Hepatocyte (in vitro differentiated cells): ENCODE measurements at regions not wholly inside any gene's neighbourhood (a gene's known extent, or its start where the extent isn't known, plus 50 kb on each side); places are given as distances from the start of the nearest gene placed in this dataset.
"Not testable (repeated sequence)": the region's sequence is repeated elsewhere in the genome, so short reads cannot be mapped to it uniquely, and the experiment has no call there.

Experiments used
- DNase-seq: peaks from one replicate; pipeline ENCODE4 v3.0.0-alpha.2; 2016; ENCODE audit warnings: low spot score
- H2AFZ ChIP-seq: fragments of 200-600 bp; sonication (generic); 2 replicates; pipeline ENCODE4 v1.6.0; 2016; ENCODE audit warnings: antibody characterized with exemption, mild to moderate bottlenecking
- H3K27ac ChIP-seq: fragments of 200-600 bp; sonication (generic); 2 replicates; pipeline ENCODE4 v1.5.1; 2016; ENCODE audit warnings: mild to moderate bottlenecking
- H3K27me3 ChIP-seq: fragments of 200-600 bp; sonication (generic); 2 replicates; pipeline ENCODE4 v1.6.1; 2016
- H3K36me3 ChIP-seq: fragments of 200-600 bp; sonication (generic); replicated peaks from 2 replicates; pipeline ENCODE4 v1.5.1; 2016; ENCODE audit warnings: low read depth; ENCODE audit not compliant: insufficient read depth
- H3K4me1 ChIP-seq: fragments of 200-600 bp; sonication (generic); 2 replicates; pipeline ENCODE4 v1.5.1; 2016; ENCODE audit warnings: mild to moderate bottlenecking, moderate library complexity; ENCODE audit not compliant: insufficient read depth
- H3K4me2 ChIP-seq: fragments of 200-600 bp; sonication (generic); 2 replicates; pipeline ENCODE4 v1.6.0; 2016
- H3K4me3 ChIP-seq: fragments of 200-600 bp; sonication (generic); 2 replicates; pipeline ENCODE4 v1.5.1; 2016; ENCODE audit warnings: mild to moderate bottlenecking
- H3K79me2 ChIP-seq: fragments of 200-600 bp; sonication (generic); 2 replicates; pipeline ENCODE4 v1.6.0; 2017; ENCODE audit warnings: mild to moderate bottlenecking
- H3K9me2 ChIP-seq: fragments of 200-600 bp; sonication (generic); replicated peaks from 2 replicates; pipeline ENCODE4 v1.6.0; 2017; ENCODE audit warnings: mild to moderate bottlenecking; ENCODE audit not compliant: insufficient read depth
- H3K9me3 ChIP-seq: fragments of 200-600 bp; sonication (generic); 2 replicates; pipeline ENCODE4 v1.5.1; 2016; ENCODE audit warnings: low read depth, mild to moderate bottlenecking
- H4K20me1 ChIP-seq: fragments of 200-600 bp; sonication (generic); 2 replicates; pipeline ENCODE4 v1.6.0; 2016; ENCODE audit warnings: mild to moderate bottlenecking; ENCODE audit not compliant: insufficient read depth, poor library complexity, severe bottlenecking
- CTCF ChIP-seq: fragments of 200-600 bp; sonication (generic); IDR thresholded peaks from 2 replicates; pipeline ENCODE4 v1.5.1; 2016; ENCODE audit warnings: antibody characterized with exemption, mild to moderate bottlenecking; ENCODE audit not compliant: poor library complexity
- EZH2 ChIP-seq: fragments of 200-600 bp; sonication (generic); IDR thresholded peaks from 2 replicates; pipeline ENCODE4 v1.6.1; 2016; ENCODE audit warnings: antibody characterized with exemption, mild to moderate bottlenecking, borderline replicate concordance
- EZH2phosphoT487 ChIP-seq: fragments of 200-600 bp; sonication (generic); IDR thresholded peaks from one replicate; pipeline ENCODE4 v1.6.1; 2018; ENCODE audit warnings: antibody characterized with exemption, mild to moderate bottlenecking, low read depth, moderate library complexity; ENCODE audit not compliant: unreplicated experiment, severe bottlenecking
- WGBS: methylation state at CpG from one replicate; pipeline ENCODE4 v1.1.6; 2016; ENCODE audit warnings: low lambda C conversion rate; ENCODE audit errors: missing lambda C conversion rate; 5-methylcytosine and 5-hydroxymethylcytosine counted together

DNA sequence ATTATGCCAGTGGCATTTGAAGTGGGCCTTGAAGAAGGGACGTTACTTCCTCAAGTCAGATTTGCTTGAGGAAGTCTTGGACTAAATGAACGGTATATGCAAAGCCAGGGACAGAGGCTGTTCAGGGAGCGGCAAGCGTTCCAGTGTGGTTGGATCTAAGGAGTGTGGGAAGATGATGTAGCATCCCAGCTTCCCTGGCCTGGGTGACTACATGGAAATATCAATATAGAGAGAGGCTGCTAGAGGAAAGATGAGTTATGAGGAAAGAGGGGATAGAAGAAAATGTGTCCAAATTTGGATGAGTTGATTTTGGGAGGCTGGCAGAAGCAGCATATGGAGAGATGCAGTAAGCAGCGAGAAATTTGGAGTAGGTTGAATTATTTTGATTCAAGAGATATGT lies 432.5 kb upstream of the TENM3 start:
- Histone ChIP-seq H3K27ac (no peak overlapping the region), H3K27me3 (no peaks in the 10 kb centered on the region), H3K4me2 (no peak overlapping the region), H4K20me1 (no peaks in the 10 kb centered on the region), H3K9me2 (no peaks in the 10 kb centered on the region), H3K4me1 (no peaks in the 10 kb centered on the region), H3K79me2 (no peaks in the 10 kb centered on the region), H3K9me3 (no peaks in the 10 kb centered on the region), H3K4me3 (no peak overlapping the region), H2AFZ (no peak overlapping the region), H3K36me3 (no peaks in the 10 kb centered on the region)
- no peak for TF ChIP-seq EZH2
- no peak for TF ChIP-seq CTCF
- no peak for TF ChIP-seq EZH2phosphoT487
- no peak for DNase-seq
- WGBS, result 94% methylated on average over 5 of the region's 5 CpGs

- not testable (repeated sequence) for H2AFZ ChIP-seq, H3K4me1 ChIP-seq
These were observed 431.7 kb upstream of the TENM3 start for GRCh38 chr4:181811550-181811949.

GRCh38 chr4:181819946-181820345 lies 423.3 kb upstream of the TENM3 start:
- no peaks in the 10 kb centered on the region for H3K4me1 ChIP-seq
- no peaks in the 10 kb centered on the region for H4K20me1 ChIP-seq
- H3K4me2 ChIP-seq, result no peak overlapping the region
- H3K79me2 ChIP-seq, result no peaks in the 10 kb centered on the region
- H2AFZ ChIP-seq, result no peak overlapping the region
- H3K27me3 ChIP-seq, result no peaks in the 10 kb centered on the region
- H3K9me2 ChIP-seq, result no peaks in the 10 kb centered on the region
- peak; percentile 13 for DNase-seq
- H3K27ac ChIP-seq, result no peak overlapping the region
- no peak overlapping the region for H3K4me3 ChIP-seq
- no peaks in the 10 kb centered on the region for H3K36me3 ChIP-seq
- 71% methylated on average over 2 of the region's 2 CpGs for WGBS
- TF ChIP-seq EZH2phosphoT487 (no peak), CTCF (no peak), EZH2 (no peak)
- no peaks in the 10 kb centered on the region for H3K9me3 ChIP-seq

More at GRCh38 chr4:181811550-181811949, 431.7 kb upstream of the TENM3 start:
- not testable (repeated sequence) for H3K27me3 ChIP-seq, H3K9me3 ChIP-seq, DNase-seq, H3K36me3 ChIP-seq, H4K20me1 ChIP-seq, H3K4me3 ChIP-seq, H3K4me2 ChIP-seq, H3K27ac ChIP-seq, H3K79me2 ChIP-seq, H3K9me2 ChIP-seq
- WGBS, result 93% methylated on average over 5 of the region's 5 CpGs

GRCh38 chr4:181820553-181820952 lies 422.6 kb upstream of the TENM3 start:
- no peak overlapping the region for H2AFZ ChIP-seq
- H3K79me2 ChIP-seq, result no peaks in the 10 kb centered on the region
- TF ChIP-seq EZH2phosphoT487 (no peak), CTCF (no peak), EZH2 (no peak)
- no peaks in the 10 kb centered on the region for H3K9me3 ChIP-seq
- no peaks in the 10 kb centered on the region for H4K20me1 ChIP-seq
- no peaks in the 10 kb centered on the region for H3K9me2 ChIP-seq
- no peak overlapping the region for H3K4me3 ChIP-seq
- no peak for DNase-seq
- H3K4me1 ChIP-seq, result no peaks in the 10 kb centered on the region
- H3K36me3 ChIP-seq, result no peaks in the 10 kb centered on the region
- H3K27ac ChIP-seq, result no peak overlapping the region
- 57% methylated on average over 5 of the region's 5 CpGs for WGBS
- no peaks in the 10 kb centered on the region for H3K27me3 ChIP-seq
- peak overlapping the region; percentile 26 for H3K4me2 ChIP-seq
